GM12878 (cell line): ENCODE measurements at regions not wholly inside any gene's neighbourhood (a gene's known extent, or its start where the extent isn't known, plus 50 kb on each side); places are given as distances from the start of the nearest gene placed in this dataset.

ENCODE experiments used
- ATAC-seq: fragments of 200-7000 bp; cut with Tn5 transposase; 3 replicates; pipeline ENCODE4 v1.9.1; 2020; ENCODE audit warnings: mild to moderate bottlenecking, moderate library complexity
- BruUV-seq: library from RNA; stranded (reverse); fragments of 400-500 nt; replicated peaks from 2 replicates; lab custom pipeline; 2021; lab: Mats Ljungman, UMichigan
- CTCF ChIA-PET: fragments of 300-600 bp; sonication (Branson Sonifier 250); formaldehyde crosslinking; extraction: SDS; loops from one replicate; lab custom pipeline; 2021; ENCODE audit warnings: inconsistent platforms; lab: Yijun Ruan, JAX
- POLR2A ChIA-PET: fragments of 350-600 bp; formaldehyde crosslinking; extraction: SDS; loops from one replicate; lab custom pipeline; 2021; ENCODE audit warnings: inconsistent platforms; lab: Charles Lee
- RAD21 ChIA-PET: fragments of 300-600 bp; sonication (Branson Sonifier 250); formaldehyde crosslinking; loops from one replicate; lab custom pipeline; 2023; ENCODE audit warnings: antibody characterized with exemption; ENCODE audit not compliant: unreplicated experiment; lab: Charles Lee
- SMC1A ChIA-PET: fragments of 300-600 bp; sonication (Branson Sonifier 250); formaldehyde crosslinking; loops from one replicate; lab custom pipeline; 2023; ENCODE audit not compliant: unreplicated experiment, uncharacterized antibody; lab: Charles Lee
- DNase-seq: peaks from one replicate; pipeline ENCODE4 v3.0.0-alpha.2; 2011; ENCODE audit warnings: low read depth, low spot score
- FAIRE-seq: peaks from 3 replicates; lab custom pipeline; 2011; peaks lifted over from hg19 to GRCh38; lab: Jason Lieb, UNC
- H2AFZ ChIP-seq: 2 replicates; pipeline ENCODE4 v1.6.0; 2011; ENCODE audit warnings: low read depth, low read length, control low read depth; ENCODE audit not compliant: control insufficient read depth
- H3K27ac ChIP-seq: 2 replicates; pipeline ENCODE4 v1.5.1; 2011; ENCODE audit warnings: control low read depth; ENCODE audit not compliant: control insufficient read depth, insufficient read depth
- H3K27me3 ChIP-seq, 2 experiments: replicated peaks in 1 of 2; 2 replicates each; pipeline versions ENCODE4 v1.6.0 to v1.6.1; 2011; ENCODE audit warnings: low read length in 1 of 2; ENCODE audit not compliant: control insufficient read depth in 2 of 2, insufficient read depth in 2 of 2
- H3K36me3 ChIP-seq, 2 experiments: 2 replicates each; pipeline ENCODE4 v1.5.1; 2011; ENCODE audit warnings: low read length in 1 of 2; ENCODE audit not compliant: control insufficient read depth in 2 of 2, insufficient read depth in 2 of 2
- H3K4me1 ChIP-seq: 2 replicates; pipeline ENCODE4 v1.6.1; 2011; ENCODE audit warnings: mild to moderate bottlenecking, low read length, moderate library complexity, mixed read lengths; ENCODE audit not compliant: control insufficient read depth, insufficient read depth
- H3K4me2 ChIP-seq: 2 replicates; pipeline ENCODE4 v1.6.0; 2011; ENCODE audit warnings: control low read depth; ENCODE audit not compliant: control insufficient read depth, insufficient read depth
- H3K4me3 ChIP-seq: fragments of 200-600 bp; sonication (generic); 2 replicates; pipeline ENCODE4 v1.5.1; 2016
- H3K79me2 ChIP-seq: 2 replicates; pipeline ENCODE4 v1.6.0; 2011; ENCODE audit warnings: low read length; ENCODE audit not compliant: control insufficient read depth, insufficient read depth
- H3K9ac ChIP-seq: 2 replicates; pipeline ENCODE4 v1.8.0; 2011; ENCODE audit warnings: low read length, control low read depth, mixed read lengths; ENCODE audit not compliant: control insufficient read depth, insufficient read depth
- H3K9me3 ChIP-seq: replicated peaks from 3 replicates; pipeline ENCODE4 v1.5.1; 2011; ENCODE audit warnings: mild to moderate bottlenecking, low read length; ENCODE audit not compliant: control insufficient read depth, insufficient read depth
- H4K20me1 ChIP-seq: 2 replicates; pipeline ENCODE4 v1.6.0; 2011; ENCODE audit not compliant: control insufficient read depth, insufficient read depth
- CUX1 ChIP-seq: IDR thresholded peaks from 2 replicates; pipeline ENCODE4 v1.6.1; 2012; ENCODE audit warnings: improper control_type of control experiment, low read depth, low read length; ENCODE audit not compliant: insufficient replicate concordance
- EP300 ChIP-seq, 2 experiments: fragments of 150-350 bp in 1 of 2; IDR thresholded peaks; 2 replicates each; pipeline ENCODE4 v1.6.1; 2011 to 2012; ENCODE audit warnings: low read depth in 2 of 2, low read length in 2 of 2, borderline replicate concordance in 1 of 2, improper control_type of control experiment in 1 of 2, inconsistent platforms in 1 of 2; ENCODE audit not compliant: control insufficient read depth in 1 of 2
- KAT2A ChIP-seq: conservative IDR thresholded peaks from 2 replicates; pipeline ENCODE4 v1.6.1; 2011; ENCODE audit warnings: low read depth, low read length; ENCODE audit not compliant: control insufficient read depth
- MEF2A ChIP-seq: IDR thresholded peaks from 2 replicates; pipeline ENCODE4 v1.6.1; 2011; ENCODE audit warnings: low read depth, mild to moderate bottlenecking, low read length, moderate library complexity; ENCODE audit not compliant: insufficient read depth
- PKNOX1 ChIP-seq: fragments of 450-650 bp; IDR thresholded peaks from 2 replicates; pipeline ENCODE4 v1.6.1; 2016; ENCODE audit warnings: mild to moderate bottlenecking
- RBBP5 ChIP-seq: fragments of 200-600 bp; sonication (generic); conservative IDR thresholded peaks from 2 replicates; pipeline ENCODE4 v1.6.1; 2016
- SUZ12 ChIP-seq: fragments of 200-600 bp; sonication (generic); IDR thresholded peaks from one replicate; pipeline ENCODE4 v1.6.1; 2018; ENCODE audit warnings: antibody characterized with exemption, mild to moderate bottlenecking; ENCODE audit not compliant: unreplicated experiment
- TARDBP ChIP-seq: IDR thresholded peaks from 2 replicates; pipeline ENCODE4 v1.6.1; 2016; ENCODE audit warnings: borderline replicate concordance
- ZBTB40 ChIP-seq: fragments of 450-650 bp; IDR thresholded peaks from 2 replicates; pipeline ENCODE4 v1.6.1; 2016; ENCODE audit warnings: mild to moderate bottlenecking, moderate library complexity, borderline replicate concordance
- WGBS: methylation state at CpG from one replicate; pipeline ENCODE4 v1.1.6; 2016; ENCODE audit warnings: low lambda C conversion rate; ENCODE audit not compliant: insufficient replicate concordance, insufficient coverage; ENCODE audit errors: missing lambda C conversion rate; 5-methylcytosine and 5-hydroxymethylcytosine counted together
- in situ Hi-C: fragments of 300-500 bp; cut with MboI; formaldehyde crosslinking; loops from 9 replicates; pipeline ENCODE4 v1.14.3; 2018; ENCODE audit warnings: mixed read lengths
- intact Hi-C: fragments of 100-400 bp; cut with micrococcal nuclease; formaldehyde crosslinking; loops from one replicate; pipeline ENCODE4 v1.14.2; 2022; ENCODE audit not compliant: unreplicated experiment
- TF ChIP-seq, protein P1 (sequence below): fragments of 450-650 bp; IDR thresholded peaks from 2 replicates; pipeline ENCODE4 v1.6.1; 2016; ENCODE audit warnings: mild to moderate bottlenecking

- DNase-seq: no peak
- no peak for TF ChIP-seq SUZ12
- no peak for TF ChIP-seq TARDBP
- TF ChIP-seq KAT2A: no peak
- no peak for TF ChIP-seq EP300 (IDR thresholded peaks at IDR 0.05; ENCODE audit: borderline replicate concordance in 1 of 2, control insufficient read depth in 1 of 2, low read depth in 2 of 2, low read length in 2 of 2)
- no peak for TF ChIP-seq RBBP5
- TF ChIP-seq, protein P1, sequence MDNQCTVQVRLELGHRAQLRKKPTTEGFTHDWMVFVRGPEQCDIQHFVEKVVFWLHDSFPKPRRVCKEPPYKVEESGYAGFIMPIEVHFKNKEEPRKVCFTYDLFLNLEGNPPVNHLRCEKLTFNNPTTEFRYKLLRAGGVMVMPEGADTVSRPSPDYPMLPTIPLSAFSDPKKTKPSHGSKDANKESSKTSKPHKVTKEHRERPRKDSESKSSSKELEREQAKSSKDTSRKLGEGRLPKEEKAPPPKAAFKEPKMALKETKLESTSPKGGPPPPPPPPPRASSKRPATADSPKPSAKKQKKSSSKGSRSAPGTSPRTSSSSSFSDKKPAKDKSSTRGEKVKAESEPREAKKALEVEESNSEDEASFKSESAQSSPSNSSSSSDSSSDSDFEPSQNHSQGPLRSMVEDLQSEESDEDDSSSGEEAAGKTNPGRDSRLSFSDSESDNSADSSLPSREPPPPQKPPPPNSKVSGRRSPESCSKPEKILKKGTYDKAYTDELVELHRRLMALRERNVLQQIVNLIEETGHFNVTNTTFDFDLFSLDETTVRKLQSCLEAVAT: no peak
- TF ChIP-seq PKNOX1: no peak
- TF ChIP-seq MEF2A: no peak
- TF ChIP-seq ZBTB40: no peak
- no peak for TF ChIP-seq CUX1
Observed at GRCh38 chr6:12545619-12546409, 170.8 kb upstream of the PHACTR1 start.

More at GRCh38 chr6:12545619-12546409, 170.8 kb upstream of the PHACTR1 start:
- Histone ChIP-seq H3K9ac (no peak overlapping the region), H2AFZ (no peak overlapping the region), H3K36me3 (no peaks in the 10 kb centered on the region), H3K9me3 (no peaks in the 10 kb centered on the region; the same call in 2 of the 3 replicates), H3K4me1 (no peaks in the 10 kb centered on the region), H3K27me3 (no peaks in the 10 kb centered on the region), H3K27ac (no peak overlapping the region), H3K4me2 (no peak overlapping the region), H3K4me3 (no peak overlapping the region), H4K20me1 (no peaks in the 10 kb centered on the region), H3K79me2 (no peaks in the 10 kb centered on the region)
- WGBS: 3% methylated on average over 2 of the region's 2 CpGs
- in situ Hi-C loops: no loop called here
- BruUV-seq: no TSS peak
- RAD21 ChIA-PET: no interaction called here
- FAIRE-seq: no peak
- SMC1A ChIA-PET: interaction anchor here (0.8 to 1.7 kb wide), 4 partner anchors 15 to 164 kb away, joined by 3 read pairs; no protein-coding TSS in a partner anchor
- CTCF ChIA-PET: interaction anchor here (0.6 to 1.3 kb wide), 4 partner anchors 24 to 256 kb away, joined by 3 read pairs; partner anchors contain the start of gene EDN1
- intact Hi-C loops: no loop called here
- POLR2A ChIA-PET: no interaction called here
- ATAC-seq: no peak
